A673 (cell line): ENCODE measurements at regions not wholly inside any gene's neighbourhood (a gene's known extent, or its start where the extent isn't known, plus 50 kb on each side); places are given as distances from the start of the nearest gene placed in this dataset.
"Not testable (repeated sequence)": the region's sequence is repeated elsewhere in the genome, so short reads cannot be mapped to it uniquely, and the experiment has no call there.

Source experiments
- CTCF ChIP-seq: fragments of 300-800, 200-600 bp; sonication (generic); conservative IDR thresholded peaks from 2 replicates; pipeline ENCODE4 v1.5.1; 2017; ENCODE audit warnings: low read depth, mild to moderate bottlenecking, antibody characterized with exemption, low read length, moderate library complexity, mixed read lengths
- EZH2 ChIP-seq: fragments of 200-600 bp; sonication (generic); IDR thresholded peaks from 2 replicates; pipeline ENCODE4 v1.6.1; 2017; ENCODE audit warnings: borderline replicate concordance, low read depth, mild to moderate bottlenecking, mixed read lengths, antibody characterized with exemption, low read length; ENCODE audit not compliant: poor library complexity, severe bottlenecking

- not testable (repeated sequence) for TF ChIP-seq CTCF, EZH2
Measured at GRCh38 chr1:146558032-146558431, 329.2 kb upstream of the NOTCH2NLA start.
